T47D (cell line): ENCODE measurements at regions not wholly inside any gene's neighbourhood (a gene's known extent, or its start where the extent isn't known, plus 50 kb on each side); places are given as distances from the start of the nearest gene placed in this dataset.

ENCODE experiments used
- DNase-seq, 2 experiments: peaks; one replicate each; pipeline versions ENCODE4 v3.0.0 to v3.0.0-alpha.2; 2011 to 2012; ENCODE audit warnings: low read depth in 1 of 2, low spot score in 1 of 2
- JUND ChIP-seq: IDR thresholded peaks from 2 replicates; pipeline ENCODE4 v1.6.1; 2012; ENCODE audit warnings: low read depth
- in situ Hi-C: cut with HindIII; loops from 2 replicates; pipeline ENCODE4 v1.10.0; 2016; ENCODE audit warnings: low sequenced_read_pairs, low pct_unique_long_range_greater_than_20kb

GRCh38 chr1:115545791-115546733, 95.7 kb upstream of the VANGL1 start:
- DNase-seq, result peak; percentile 46 to 82
- in situ Hi-C loops, result no loop called here
- no peak for TF ChIP-seq JUND

- no peak for TF ChIP-seq JUND
- in situ Hi-C loops, result no loop called here
- peak in 1 of 2 experiments; percentile 4 for DNase-seq
These were observed 96.6 kb upstream of the VANGL1 start for GRCh38 chr1:115545096-115545720.

- in situ Hi-C loops, result no loop called here
- TF ChIP-seq JUND, result no peak
- no peak for DNase-seq
These were observed 97.6 kb upstream of the VANGL1 start for GRCh38 chr1:115544131-115544530.

- in situ Hi-C loops, result no loop called here
- no peak for DNase-seq
- no peak for TF ChIP-seq JUND
These were observed 98.5 kb upstream of the VANGL1 start for GRCh38 chr1:115543247-115543646.

GRCh38 chr1:115539736-115540135, 102.0 kb upstream of the VANGL1 start:
- no peak for TF ChIP-seq JUND
- in situ Hi-C loops, result no loop called here
- no peak for DNase-seq

GRCh38 chr1:115539061-115539460, 102.7 kb upstream of the VANGL1 start:
- no peak for DNase-seq
- in situ Hi-C loops, result no loop called here

GRCh38 chr1:115538579-115538978, 103.2 kb upstream of the VANGL1 start:
- in situ Hi-C loops, result no loop called here
- TF ChIP-seq JUND, result no peak
- no peak for DNase-seq

More at GRCh38 chr1:115539061-115539460, 102.7 kb upstream of the VANGL1 start:
- TF ChIP-seq JUND, result no peak

- TF ChIP-seq JUND, result no peak
- in situ Hi-C loops, result no loop called here
- DNase-seq, result no peak
These were observed 104.4 kb upstream of the VANGL1 start for GRCh38 chr1:115537415-115537814.

GRCh38 chr1:115536279-115536816, 105.4 kb upstream of the VANGL1 start:
- no peak for DNase-seq
- in situ Hi-C loops, result no loop called here
- no peak for TF ChIP-seq JUND

GRCh38 chr1:115534106-115534505, 107.7 kb upstream of the VANGL1 start:
- TF ChIP-seq JUND, result no peak
- no peak for DNase-seq
- in situ Hi-C loops, result no loop called here

GRCh38 chr1:115531631-115532264, 110.0 kb upstream of the VANGL1 start:
- no peak for DNase-seq
- no peak for TF ChIP-seq JUND
- in situ Hi-C loops, result no loop called here

GRCh38 chr1:115530407-115530806, 111.4 kb upstream of the VANGL1 start:
- in situ Hi-C loops, result no loop called here
- peak; percentile 2 to 25 for DNase-seq
- TF ChIP-seq JUND, result no peak
